GM23338 (cell line): ENCODE measurements at regions not wholly inside any gene's neighbourhood (a gene's known extent, or its start where the extent isn't known, plus 50 kb on each side); places are given as distances from the start of the nearest gene placed in this dataset.

Experiments
- ATAC-seq: fragments of 200-7000 bp; cut with Tn5 transposase; 3 replicates; pipeline ENCODE4 v1.9.1; 2020
- DNase-seq: peaks from one replicate; pipeline ENCODE4 v3.0.0-alpha.2; 2015; ENCODE audit warnings: low spot score
- H2AFZ ChIP-seq: fragments of 200-600 bp; sonication (generic); 2 replicates; pipeline ENCODE4 v1.8.0; 2016; ENCODE audit warnings: antibody characterized with exemption, mild to moderate bottlenecking, moderate library complexity
- H3F3A ChIP-seq: fragments of 200-600 bp; sonication (generic); replicated peaks from 2 replicates; pipeline ENCODE4 v1.8.0; 2017; ENCODE audit warnings: antibody characterized with exemption, mixed run types, low read depth
- H3K27ac ChIP-seq: fragments of 200-600 bp; sonication (generic); 2 replicates; pipeline ENCODE4 v1.6.1; 2016; ENCODE audit warnings: low read depth
- H3K27me3 ChIP-seq: fragments of 200-600 bp; sonication (generic); 2 replicates; pipeline ENCODE4 v1.8.0; 2016; ENCODE audit warnings: mild to moderate bottlenecking, mixed run types, moderate library complexity; ENCODE audit not compliant: insufficient read depth
- H3K36me3 ChIP-seq: fragments of 200-600 bp; sonication (generic); 2 replicates; pipeline ENCODE4 v1.8.0; 2016; ENCODE audit warnings: mild to moderate bottlenecking; ENCODE audit not compliant: insufficient read depth
- H3K4me1 ChIP-seq: fragments of 200-600 bp; sonication (generic); 2 replicates; pipeline ENCODE4 v1.8.0; 2016; ENCODE audit warnings: mild to moderate bottlenecking, moderate library complexity; ENCODE audit not compliant: insufficient read depth
- H3K4me2 ChIP-seq: fragments of 200-600 bp; sonication (generic); 2 replicates; pipeline ENCODE4 v1.7.1; 2017; ENCODE audit warnings: mixed run types
- H3K4me3 ChIP-seq: fragments of 200-600 bp; sonication (generic); 2 replicates; pipeline ENCODE4 v1.6.1; 2016; ENCODE audit warnings: mixed run types
- H3K79me2 ChIP-seq: fragments of 200-600 bp; sonication (generic); replicated peaks from 2 replicates; pipeline ENCODE4 v1.8.0; 2017; ENCODE audit warnings: mild to moderate bottlenecking; ENCODE audit not compliant: insufficient read depth
- H3K9me2 ChIP-seq: fragments of 200-600 bp; sonication (generic); 2 replicates; pipeline ENCODE4 v1.8.0; 2017; ENCODE audit not compliant: insufficient read depth
- H4K20me1 ChIP-seq: fragments of 200-600 bp; sonication (generic); replicated peaks from 2 replicates; pipeline ENCODE4 v1.8.0; 2017; ENCODE audit warnings: mild to moderate bottlenecking; ENCODE audit not compliant: insufficient read depth
- H3K27ac Mint-ChIP-seq: 2 replicates; pipeline ENCODE4 v1.8.0; 2020; ENCODE audit warnings: inconsistent platforms, mild to moderate bottlenecking, moderate library complexity, mixed read lengths
- H3K27me3 Mint-ChIP-seq: 3 replicates; pipeline ENCODE4 v1.8.0; 2022; ENCODE audit warnings: low read depth, mild to moderate bottlenecking, moderate library complexity, mixed read lengths, inconsistent platforms; ENCODE audit not compliant: insufficient read depth, poor library complexity
- H3K36me3 Mint-ChIP-seq: 3 replicates; pipeline ENCODE4 v1.8.0; 2021; ENCODE audit warnings: low read depth, mild to moderate bottlenecking, inconsistent platforms, moderate library complexity, mixed read lengths
- H3K4me1 Mint-ChIP-seq: 3 replicates; pipeline ENCODE4 v1.8.0; 2020; ENCODE audit warnings: mild to moderate bottlenecking, inconsistent platforms, mixed read lengths
- H3K4me3 Mint-ChIP-seq: 3 replicates; pipeline ENCODE4 v1.8.0; 2021; ENCODE audit warnings: moderate library complexity, mild to moderate bottlenecking, inconsistent platforms, mixed read lengths
- H3K9me3 Mint-ChIP-seq: 3 replicates; pipeline ENCODE4 v1.8.0; 2020; ENCODE audit warnings: moderate library complexity, mild to moderate bottlenecking, inconsistent platforms, mixed read lengths
- CREB1 ChIP-seq: fragments of 250-450 bp; sonication (Bioruptor Pico); IDR thresholded peaks from 2 replicates; pipeline ENCODE4 v1.5.0; 2020; ENCODE audit warnings: low read depth, mild to moderate bottlenecking, moderate library complexity
- EZH2 ChIP-seq: fragments of 200-600 bp; sonication (generic); IDR thresholded peaks from one replicate; pipeline ENCODE4 v1.8.0; 2017; ENCODE audit warnings: antibody characterized with exemption, mild to moderate bottlenecking, low read depth; ENCODE audit not compliant: unreplicated experiment
- EZH2phosphoT487 ChIP-seq: fragments of 200-600 bp; sonication (generic); IDR thresholded peaks from one replicate; pipeline ENCODE4 v1.8.1; 2018; ENCODE audit warnings: antibody characterized with exemption; ENCODE audit not compliant: unreplicated experiment
- JUNB ChIP-seq: IDR thresholded peaks from one replicate; pipeline ENCODE4 v1.6.1; 2016; ENCODE audit warnings: antibody characterized with exemption; ENCODE audit not compliant: unreplicated experiment
- NANOG ChIP-seq: IDR thresholded peaks from 2 replicates; pipeline ENCODE4 v1.6.1; 2016; ENCODE audit warnings: antibody characterized with exemption, borderline replicate concordance
- POLR2AphosphoS5 ChIP-seq: IDR thresholded peaks from 2 replicates; pipeline ENCODE4 v1.6.1; 2016; ENCODE audit warnings: antibody characterized with exemption, low read depth
- REST ChIP-seq: IDR thresholded peaks from one replicate; pipeline ENCODE4 v1.6.1; 2018; ENCODE audit warnings: antibody characterized with exemption; ENCODE audit not compliant: unreplicated experiment
- STAT1 ChIP-seq: IDR thresholded peaks from one replicate; pipeline ENCODE4 v1.6.1; 2016; ENCODE audit warnings: antibody characterized with exemption; ENCODE audit not compliant: unreplicated experiment
- ZNF114 ChIP-seq: fragments of 250-450 bp; sonication (Bioruptor Pico); IDR thresholded peaks from 2 replicates; pipeline ENCODE4 v1.5.0; 2020; ENCODE audit warnings: mild to moderate bottlenecking, moderate library complexity
- ZNF331 ChIP-seq: fragments of 250-450 bp; sonication (Bioruptor Pico); IDR thresholded peaks from 2 replicates; pipeline ENCODE4 v1.5.0; 2020; ENCODE audit warnings: low read depth, mild to moderate bottlenecking, moderate library complexity
- ZNF462 ChIP-seq: fragments of 250-450 bp; sonication (Bioruptor Pico); IDR thresholded peaks from 2 replicates; pipeline ENCODE4 v1.5.0; 2020; ENCODE audit warnings: mild to moderate bottlenecking, moderate library complexity

- TF ChIP-seq STAT1 (no peak), CREB1 (CRISPR knock-in tag) (no peak), ZNF331 (CRISPR knock-in tag) (no peak), REST (no peak), NANOG (no peak), ZNF114 (CRISPR knock-in tag) (no peak)
Observed at GRCh38 chr4:79632114-79632513, 224.1 kb upstream of the GK2 start (continued).

GRCh38 chr4:79626611-79627010 is 218.6 kb upstream of the GK2 start:
- no peak overlapping the region for H3K4me3 ChIP-seq
- peaks cover 28% of the 10 kb centered on the region for H3K4me1 Mint-ChIP-seq
- H3K79me2 ChIP-seq: no peaks in the 10 kb centered on the region
- no peak for ATAC-seq
- H3K27me3 Mint-ChIP-seq: peaks cover 2% of the 10 kb centered on the region
- no peak overlapping the region; the same call in 1 of the 2 replicates for H2AFZ ChIP-seq
- no peaks in the 10 kb centered on the region for H3K36me3 ChIP-seq
- DNase-seq: no peak
- H3K4me2 ChIP-seq: no peak overlapping the region
- H3K9me3 Mint-ChIP-seq: no peaks in the 10 kb centered on the region; the same call in 2 of the 3 replicates
- H3K27ac ChIP-seq: no peak overlapping the region
- TF ChIP-seq JUNB (no peak), CREB1 (CRISPR knock-in tag) (no peak), POLR2AphosphoS5 (no peak), EZH2 (no peak), ZNF462 (CRISPR knock-in tag) (no peak), EZH2phosphoT487 (no peak), STAT1 (no peak), ZNF331 (CRISPR knock-in tag) (no peak), REST (no peak)
- H3K27me3 ChIP-seq: no peaks in the 10 kb centered on the region
- peaks cover 16% of the 10 kb centered on the region for H3K4me1 ChIP-seq
- H4K20me1 ChIP-seq: no peaks in the 10 kb centered on the region
- no peak overlapping the region for H3K27ac Mint-ChIP-seq
- H3F3A ChIP-seq: no peaks in the 10 kb centered on the region
- H3K9me2 ChIP-seq: no peaks in the 10 kb centered on the region
- no peak overlapping the region for H3K4me3 Mint-ChIP-seq
- H3K36me3 Mint-ChIP-seq: no peaks in the 10 kb centered on the region
